Stimulated activated effector memory CD8-positive, alpha-beta T cell treated with anti-CD3 and anti-CD28 coated beads, Interleukin-12 subunit alpha, Interleukin-12 subunit beta, amount 100 ng/mL, for 72 hours (primary cell): ENCODE measurements at regions not wholly inside any gene's neighbourhood (a gene's known extent, or its start where the extent isn't known, plus 50 kb on each side); places are given as distances from the start of the nearest gene placed in this dataset.

Experiments used
- ATAC-seq: fragments of 150-1000 bp; cut with Tn5 transposase; 2 replicates; pipeline ENCODE4 v1.10.0; 2021
- DNase-seq, 2 donors: peaks; one replicate each; pipeline ENCODE4 v3.0.0; 2021 to 2022; ENCODE audit warnings: low spot score in 2 of 2
- H3K27ac Mint-ChIP-seq: one replicate; pipeline ENCODE4 v1.8.0; 2022; ENCODE audit warnings: mild to moderate bottlenecking, mixed read lengths
- H3K36me3 Mint-ChIP-seq: one replicate; pipeline ENCODE4 v1.8.0; 2022; ENCODE audit warnings: mild to moderate bottlenecking, mixed read lengths
- H3K4me1 Mint-ChIP-seq: one replicate; pipeline ENCODE4 v1.8.0; 2022; ENCODE audit warnings: mixed read lengths
- H3K4me3 Mint-ChIP-seq: one replicate; pipeline ENCODE4 v1.8.0; 2022; ENCODE audit warnings: mild to moderate bottlenecking, mixed read lengths
- H3K9me3 Mint-ChIP-seq: one replicate; pipeline ENCODE4 v1.8.0; 2022; ENCODE audit warnings: mixed read lengths

DNA sequence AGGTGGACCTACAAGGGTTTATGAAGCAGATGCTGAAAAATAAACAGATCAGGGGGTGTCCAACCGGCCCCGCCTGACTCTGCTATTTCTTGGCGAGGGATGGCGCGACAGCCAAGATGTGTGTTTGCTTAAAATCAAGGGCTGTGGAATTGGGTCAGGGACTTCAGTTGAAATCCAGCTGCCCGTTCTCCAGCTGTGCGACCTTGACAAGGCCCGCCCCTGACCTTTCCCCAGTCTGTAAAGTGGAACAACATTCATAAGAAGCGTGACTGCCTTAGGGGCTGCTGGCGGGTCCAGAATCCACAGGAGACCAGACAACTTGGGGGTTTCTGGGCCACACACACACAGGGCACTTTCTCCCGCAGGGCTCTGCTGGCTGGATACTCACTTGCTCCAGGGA, 517.5 kb downstream of the PREX1 start:
- ATAC-seq (no peak), DNase-seq (no peak)
- Mint-ChIP-seq H3K4me3 (no peak overlapping the region), H3K36me3 (no peaks in the 10 kb centered on the region), H3K27ac (no peak overlapping the region), H3K9me3 (no peaks in the 10 kb centered on the region), H3K4me1 (no peaks in the 10 kb centered on the region)

DNA sequence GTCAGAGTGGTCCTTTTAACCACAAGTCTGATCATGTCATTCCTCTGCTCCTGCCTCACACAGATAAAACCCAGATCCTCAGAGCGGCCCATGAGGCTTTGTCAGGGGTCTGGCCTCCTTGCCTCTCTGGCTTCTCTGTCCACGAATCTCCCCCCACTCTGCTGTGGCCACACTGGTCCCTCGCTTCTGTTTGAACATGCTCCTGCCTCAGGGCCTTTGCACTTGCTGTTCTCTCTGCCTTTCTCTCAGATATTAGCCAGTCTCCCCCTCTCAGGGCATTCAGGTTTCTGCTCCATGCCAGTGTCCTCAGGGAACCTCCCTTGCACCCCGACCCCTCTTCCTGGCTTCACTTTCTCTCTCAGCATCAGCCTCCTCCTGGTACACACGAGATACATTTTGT, 518.5 kb downstream of the PREX1 start:
- DNase-seq: no peak
- H3K27ac Mint-ChIP-seq: no peak overlapping the region

DNA sequence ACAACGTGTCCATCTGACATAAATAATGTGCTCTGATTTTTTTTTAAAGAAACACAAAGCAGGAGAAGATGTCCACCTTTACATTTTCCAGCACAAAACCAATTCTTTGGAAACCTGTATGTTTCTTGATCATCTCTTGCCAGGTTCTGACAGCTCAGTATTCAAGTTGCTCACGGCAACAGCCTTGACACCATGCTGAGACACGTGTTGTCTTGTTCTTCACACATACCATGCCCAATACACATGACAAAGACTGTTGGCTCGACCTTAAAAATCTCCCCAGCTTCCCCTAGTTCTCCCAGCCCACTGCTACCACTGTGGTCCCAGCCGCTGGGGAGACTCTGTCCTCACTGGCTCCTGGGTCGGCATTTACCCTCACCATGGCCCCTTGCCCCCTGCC, 518.9 kb downstream of the PREX1 start:
- no peaks in the 10 kb centered on the region for H3K36me3 Mint-ChIP-seq
- no peaks in the 10 kb centered on the region for H3K9me3 Mint-ChIP-seq
- no peak for ATAC-seq
- DNase-seq: no peak
- no peaks in the 10 kb centered on the region for H3K4me1 Mint-ChIP-seq
- H3K4me3 Mint-ChIP-seq: no peak overlapping the region
- H3K27ac Mint-ChIP-seq: no peak overlapping the region

More for the DNA sequence above, 518.5 kb downstream of the PREX1 start:
- Mint-ChIP-seq H3K4me1 (no peaks in the 10 kb centered on the region), H3K36me3 (no peaks in the 10 kb centered on the region), H3K4me3 (no peak overlapping the region), H3K9me3 (no peaks in the 10 kb centered on the region)
- ATAC-seq: no peak

DNA sequence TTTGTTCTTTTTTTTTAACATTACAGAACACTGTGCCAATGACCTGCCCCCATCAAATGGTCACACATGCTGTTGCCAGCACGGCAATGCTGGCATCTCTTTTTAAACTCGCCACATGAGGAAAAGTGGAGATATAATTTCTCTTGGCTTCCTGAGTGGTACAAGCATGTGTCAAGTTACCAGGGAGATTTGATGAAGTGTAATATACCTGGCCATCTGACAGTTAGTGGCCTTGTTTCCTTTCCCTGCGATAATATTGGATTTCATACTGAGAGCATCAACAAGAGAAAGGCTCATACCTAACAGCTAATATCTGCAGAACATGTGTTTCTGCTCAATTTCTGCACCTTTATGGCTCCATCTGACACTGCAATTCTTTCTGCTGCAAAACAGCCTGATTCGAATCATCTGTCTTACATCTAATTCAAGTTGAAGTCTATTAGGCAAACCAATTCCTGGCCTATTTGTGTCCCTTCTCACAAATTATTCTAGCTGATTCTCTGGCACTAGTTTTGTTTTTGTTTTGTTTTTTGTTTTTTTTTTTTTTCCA, 519.5 kb downstream of the PREX1 start:
- H3K9me3 Mint-ChIP-seq: no peaks in the 10 kb centered on the region
- H3K4me3 Mint-ChIP-seq: no peak overlapping the region
- DNase-seq (no peak), ATAC-seq (no peak)
- H3K36me3 Mint-ChIP-seq: no peaks in the 10 kb centered on the region
- H3K4me1 Mint-ChIP-seq: no peaks in the 10 kb centered on the region
- no peak overlapping the region for H3K27ac Mint-ChIP-seq

DNA sequence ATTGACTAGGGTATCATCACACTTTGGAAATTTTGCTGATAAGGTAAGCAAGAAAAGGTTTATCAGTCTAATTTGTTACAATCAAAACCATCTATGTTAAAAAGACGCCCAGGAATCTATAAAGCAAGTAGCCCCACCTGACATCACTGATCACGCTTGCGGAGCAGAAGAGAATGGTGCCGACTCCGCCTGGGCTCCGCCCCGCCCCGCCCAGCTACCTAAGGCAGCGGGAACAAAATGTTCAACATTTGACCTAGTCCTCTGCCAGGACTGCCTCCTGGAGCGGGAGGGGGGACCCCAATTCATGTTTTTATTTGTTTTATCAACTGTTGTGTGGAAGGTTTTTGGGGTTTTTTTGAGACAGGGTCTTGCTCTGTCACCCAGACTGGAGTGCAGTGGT, 520.5 kb downstream of the PREX1 start:
- H3K36me3 Mint-ChIP-seq: no peaks in the 10 kb centered on the region
- ATAC-seq (no peak), DNase-seq (no peak)
- no peaks in the 10 kb centered on the region for H3K9me3 Mint-ChIP-seq
- no peaks in the 10 kb centered on the region for H3K4me1 Mint-ChIP-seq
- H3K4me3 Mint-ChIP-seq: no peak overlapping the region
- H3K27ac Mint-ChIP-seq: no peak overlapping the region

DNA sequence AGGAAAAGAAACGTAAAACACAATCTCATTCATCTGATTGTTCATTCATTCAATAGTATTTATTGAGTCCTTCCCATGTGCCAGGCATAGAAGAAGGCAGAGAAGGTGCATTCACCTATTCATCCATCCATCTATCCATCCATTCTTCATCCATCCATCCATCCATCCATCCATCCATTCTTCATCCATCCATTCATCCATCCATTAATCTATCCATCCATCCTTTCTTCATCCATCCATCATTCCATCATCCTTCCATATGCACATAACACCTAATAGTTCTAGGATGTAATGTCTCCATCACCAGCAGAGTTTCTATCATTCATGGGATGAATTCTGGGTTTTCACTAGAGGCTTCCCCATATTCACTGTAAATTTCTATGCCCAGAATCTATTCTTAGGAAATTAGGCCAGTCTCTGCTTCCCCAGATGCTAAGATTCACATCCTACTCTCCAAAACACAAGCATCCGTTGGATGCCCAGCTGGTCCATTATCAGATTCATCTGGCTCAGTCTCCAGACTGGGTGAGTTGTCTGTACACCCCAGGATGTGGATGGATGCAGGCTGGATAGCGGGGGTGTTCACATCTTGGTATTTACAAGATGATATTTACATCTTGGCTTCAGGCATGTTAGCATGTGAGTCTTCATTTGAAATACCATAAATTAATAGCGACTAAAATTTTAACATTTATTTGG, 517.7 kb upstream of the SULF2 start:
- no peak for ATAC-seq
- no peaks in the 10 kb centered on the region for H3K9me3 Mint-ChIP-seq
- no peaks in the 10 kb centered on the region for H3K36me3 Mint-ChIP-seq
- no peak for DNase-seq
- no peaks in the 10 kb centered on the region for H3K4me1 Mint-ChIP-seq
- H3K4me3 Mint-ChIP-seq: no peak overlapping the region
- no peak overlapping the region for H3K27ac Mint-ChIP-seq

DNA sequence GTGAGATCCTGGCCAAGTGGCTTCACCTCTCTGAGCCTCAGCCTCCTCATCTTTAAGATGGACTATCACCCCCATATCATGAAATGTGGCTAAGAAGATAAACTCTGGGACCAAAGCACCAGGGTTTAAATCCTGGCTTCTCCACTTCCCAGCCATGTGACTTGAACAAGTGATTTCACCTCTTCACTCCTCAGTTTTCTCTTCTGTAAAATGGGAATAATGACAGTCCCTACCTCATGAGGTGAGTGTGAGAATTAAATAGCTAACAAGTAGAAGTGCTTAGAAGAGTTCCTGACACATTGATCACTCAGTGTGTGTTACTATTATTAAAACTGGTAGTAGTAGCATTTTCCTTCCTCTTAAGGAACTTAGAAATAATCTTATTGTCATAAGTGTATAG, 516.9 kb upstream of the SULF2 start:
- no peak for ATAC-seq
- Mint-ChIP-seq H3K36me3 (no peaks in the 10 kb centered on the region), H3K4me3 (no peak overlapping the region), H3K27ac (no peak overlapping the region), H3K9me3 (no peaks in the 10 kb centered on the region), H3K4me1 (no peaks in the 10 kb centered on the region)
- no peak for DNase-seq

DNA sequence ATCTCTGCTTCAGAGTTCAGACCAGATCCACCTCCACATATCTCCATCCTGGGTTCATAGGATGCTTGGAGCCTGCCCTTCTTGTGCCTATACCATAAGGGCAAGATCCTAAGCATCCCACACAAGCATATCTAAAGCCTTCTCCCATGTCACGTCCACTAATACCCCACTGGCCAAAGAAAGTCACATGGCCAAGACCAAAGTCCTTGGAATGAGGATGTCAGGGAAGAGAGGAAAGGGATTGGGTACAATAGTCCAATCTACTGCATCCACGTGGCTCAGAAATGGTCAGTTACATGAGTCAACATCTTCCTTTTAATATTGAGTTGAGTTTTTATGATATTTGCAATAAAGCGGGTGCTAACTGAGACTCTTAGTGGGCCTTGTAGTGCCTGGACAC, 515.9 kb upstream of the SULF2 start:
- no peaks in the 10 kb centered on the region for H3K9me3 Mint-ChIP-seq
- no peak overlapping the region for H3K27ac Mint-ChIP-seq
- H3K36me3 Mint-ChIP-seq: no peaks in the 10 kb centered on the region
- H3K4me1 Mint-ChIP-seq: no peaks in the 10 kb centered on the region
- H3K4me3 Mint-ChIP-seq: no peak overlapping the region
- no peak for DNase-seq
- no peak for ATAC-seq

DNA sequence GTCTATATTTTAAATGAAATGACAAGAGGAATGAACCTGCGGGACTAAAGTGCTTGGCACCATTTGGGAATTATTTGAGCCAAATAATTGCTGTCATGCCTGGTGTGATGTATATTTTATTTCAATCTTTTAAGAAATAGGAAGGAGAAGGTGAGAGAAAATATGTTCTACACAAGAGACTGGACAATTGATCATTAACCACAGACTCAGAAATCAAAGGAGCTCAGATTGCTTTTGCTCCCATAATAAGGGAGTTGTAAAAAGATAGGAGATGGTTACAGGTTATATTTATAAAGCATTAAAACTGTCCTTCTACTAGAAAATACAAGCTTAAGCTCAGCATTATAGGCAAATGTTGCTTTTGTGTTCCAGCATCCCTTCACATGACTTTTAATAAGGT, 515.2 kb upstream of the SULF2 start:
- Mint-ChIP-seq H3K36me3 (no peaks in the 10 kb centered on the region), H3K4me3 (no peak overlapping the region), H3K9me3 (no peaks in the 10 kb centered on the region), H3K27ac (no peak overlapping the region), H3K4me1 (no peaks in the 10 kb centered on the region)
- DNase-seq (no peak), ATAC-seq (no peak)

DNA sequence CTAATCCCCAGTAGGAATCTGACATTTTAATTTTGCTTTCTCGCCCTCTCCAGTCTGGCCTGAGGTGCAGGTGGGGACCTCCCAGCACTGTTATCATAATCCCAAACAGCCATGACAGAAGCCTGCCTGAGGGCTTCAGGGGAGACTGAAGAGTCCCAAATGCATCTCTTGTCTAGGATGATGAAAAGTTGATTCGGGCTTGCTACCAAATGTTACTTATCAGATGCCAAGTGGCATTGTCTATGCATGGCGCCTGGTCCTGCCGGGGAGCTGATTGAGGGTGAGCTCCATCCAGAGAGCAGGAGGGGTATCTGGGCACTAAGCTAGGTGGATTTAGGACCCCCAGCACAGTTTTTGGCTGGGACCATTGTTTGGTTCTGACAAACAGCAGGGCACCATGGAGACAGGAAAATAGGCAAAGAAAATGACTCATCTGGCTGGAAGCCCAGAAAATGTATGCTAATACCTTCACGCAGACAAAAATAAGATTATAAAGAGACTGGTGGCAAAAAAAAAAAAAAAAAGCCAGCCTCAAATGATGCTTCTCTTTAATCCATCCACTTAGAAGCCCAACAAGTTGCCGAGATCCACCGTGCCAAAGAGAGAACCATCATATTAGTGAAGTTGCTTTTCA, 513.7 kb upstream of the SULF2 start:
- Mint-ChIP-seq H3K4me1 (no peaks in the 10 kb centered on the region), H3K36me3 (no peaks in the 10 kb centered on the region), H3K27ac (no peak overlapping the region), H3K4me3 (no peak overlapping the region), H3K9me3 (no peaks in the 10 kb centered on the region)
- no peak for ATAC-seq
- no peak for DNase-seq

DNA sequence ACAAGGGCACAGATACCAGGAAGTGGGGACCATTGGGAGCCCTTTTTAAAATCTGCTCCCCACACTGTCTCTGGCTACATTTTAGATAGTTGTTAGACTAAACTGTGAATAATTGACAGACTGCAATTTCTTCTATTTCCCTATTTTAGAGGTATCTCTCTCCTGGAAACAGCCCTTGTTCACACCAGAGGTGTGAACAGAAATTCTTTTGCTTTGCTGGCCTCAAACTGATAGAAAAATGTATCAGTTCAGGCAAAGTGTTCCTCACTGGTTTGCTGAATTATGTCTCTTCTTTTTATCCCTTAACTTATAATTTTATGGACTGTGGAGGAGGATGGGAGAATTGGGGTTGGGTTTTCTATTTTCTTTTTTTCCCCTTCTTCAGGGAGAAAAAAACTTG, 513.2 kb upstream of the SULF2 start:
- Mint-ChIP-seq H3K9me3 (no peaks in the 10 kb centered on the region), H3K4me3 (no peak overlapping the region), H3K4me1 (no peaks in the 10 kb centered on the region), H3K36me3 (no peaks in the 10 kb centered on the region), H3K27ac (no peak overlapping the region)
- DNase-seq (no peak), ATAC-seq (no peak)

DNA sequence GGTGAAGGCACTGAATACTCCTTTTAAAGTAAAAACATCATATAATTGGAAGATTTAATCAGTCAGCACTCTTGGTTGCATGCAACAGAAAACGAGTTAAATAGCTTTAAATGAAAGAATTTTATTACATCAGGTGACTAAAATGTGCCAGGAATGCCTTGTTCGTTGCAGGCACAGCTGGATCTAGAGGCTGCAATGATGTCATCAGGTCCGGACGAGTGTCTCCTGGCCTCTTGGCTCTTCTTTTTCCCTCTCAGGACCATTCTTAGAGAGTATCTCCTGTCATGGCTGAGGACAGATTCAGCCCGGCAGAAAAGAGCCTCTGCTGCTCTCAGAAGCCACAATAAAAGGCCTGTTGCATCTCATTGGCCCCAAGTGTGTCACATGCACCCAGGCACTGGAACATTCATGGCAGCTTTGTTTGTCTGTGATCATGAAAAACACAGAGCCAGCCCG, 510.7 kb upstream of the SULF2 start:
- ATAC-seq (no peak), DNase-seq (no peak)
- no peaks in the 10 kb centered on the region for H3K36me3 Mint-ChIP-seq
- H3K27ac Mint-ChIP-seq: no peak overlapping the region
- no peaks in the 10 kb centered on the region for H3K4me1 Mint-ChIP-seq
- no peaks in the 10 kb centered on the region for H3K9me3 Mint-ChIP-seq
- no peak overlapping the region for H3K4me3 Mint-ChIP-seq

DNA sequence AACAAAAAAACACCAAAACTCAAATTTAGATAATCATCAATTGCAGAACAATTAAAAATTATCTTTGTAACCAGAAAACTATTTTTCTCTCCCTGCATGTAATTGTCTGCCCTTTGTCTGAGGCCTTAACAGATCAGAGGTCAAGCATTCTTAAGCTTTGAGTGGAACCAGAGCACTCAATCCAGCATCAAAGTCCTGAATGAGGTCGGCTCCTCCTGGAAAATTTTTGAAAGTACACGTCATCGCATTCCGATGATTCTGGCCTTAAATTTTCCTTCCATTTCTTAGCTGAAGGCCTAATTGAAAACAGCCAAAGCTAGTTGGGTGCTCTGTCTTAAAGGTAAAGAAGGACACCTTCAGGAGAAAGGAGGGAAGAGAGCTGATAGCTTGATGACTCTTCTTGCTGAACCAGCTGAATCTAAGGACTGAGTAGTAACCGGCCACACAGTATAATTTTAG, 510.2 kb upstream of the SULF2 start:
- DNase-seq (no peak), ATAC-seq (no peak)
- Mint-ChIP-seq H3K36me3 (no peaks in the 10 kb centered on the region), H3K4me1 (no peaks in the 10 kb centered on the region), H3K9me3 (no peaks in the 10 kb centered on the region), H3K27ac (no peak overlapping the region), H3K4me3 (no peak overlapping the region)

DNA sequence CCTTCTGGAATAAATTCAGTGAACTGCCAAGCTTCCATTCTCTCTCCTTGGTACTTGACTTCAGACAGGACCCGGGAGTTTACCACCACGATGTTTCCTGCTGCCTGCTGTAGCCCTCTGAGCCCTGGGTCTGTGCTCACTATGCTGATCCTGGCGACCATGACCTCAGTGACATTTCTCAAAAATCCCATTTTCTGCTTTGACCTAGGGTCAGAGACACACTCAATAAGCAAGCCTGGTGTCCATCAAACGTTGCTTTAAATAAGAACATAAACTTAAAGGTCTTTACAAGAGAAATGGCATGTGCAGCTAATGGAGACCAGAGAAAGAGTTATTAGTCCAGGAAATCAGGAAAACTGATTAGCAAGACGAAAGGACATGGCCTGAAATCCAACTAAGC, 509.7 kb upstream of the SULF2 start:
- ATAC-seq (no peak), DNase-seq (no peak)
- no peaks in the 10 kb centered on the region for H3K4me1 Mint-ChIP-seq
- H3K36me3 Mint-ChIP-seq: no peaks in the 10 kb centered on the region
- no peak overlapping the region for H3K27ac Mint-ChIP-seq
- H3K4me3 Mint-ChIP-seq: no peak overlapping the region
- no peaks in the 10 kb centered on the region for H3K9me3 Mint-ChIP-seq

DNA sequence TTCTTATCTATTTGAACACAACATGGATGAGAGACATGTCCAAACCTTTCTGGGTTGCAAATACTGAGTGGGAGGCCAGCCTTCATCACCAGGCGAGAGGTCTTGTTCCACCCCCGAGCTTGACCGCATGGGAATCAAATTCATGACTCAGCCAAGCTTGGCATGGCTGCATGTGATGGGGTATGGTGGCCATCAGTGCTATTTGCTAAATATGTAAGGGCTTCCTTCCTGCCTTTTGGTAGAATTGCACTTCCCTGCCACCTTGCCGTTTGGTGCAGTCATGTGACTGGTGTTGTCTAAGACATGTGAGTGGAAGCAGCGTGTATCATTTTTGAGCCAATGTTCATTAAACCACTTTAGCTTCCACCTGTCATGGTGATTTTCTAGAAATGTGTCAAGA, 508.9 kb upstream of the SULF2 start:
- Mint-ChIP-seq H3K4me1 (no peaks in the 10 kb centered on the region), H3K9me3 (no peaks in the 10 kb centered on the region), H3K4me3 (no peak overlapping the region), H3K36me3 (no peaks in the 10 kb centered on the region), H3K27ac (no peak overlapping the region)
- ATAC-seq (no peak), DNase-seq (no peak)

DNA sequence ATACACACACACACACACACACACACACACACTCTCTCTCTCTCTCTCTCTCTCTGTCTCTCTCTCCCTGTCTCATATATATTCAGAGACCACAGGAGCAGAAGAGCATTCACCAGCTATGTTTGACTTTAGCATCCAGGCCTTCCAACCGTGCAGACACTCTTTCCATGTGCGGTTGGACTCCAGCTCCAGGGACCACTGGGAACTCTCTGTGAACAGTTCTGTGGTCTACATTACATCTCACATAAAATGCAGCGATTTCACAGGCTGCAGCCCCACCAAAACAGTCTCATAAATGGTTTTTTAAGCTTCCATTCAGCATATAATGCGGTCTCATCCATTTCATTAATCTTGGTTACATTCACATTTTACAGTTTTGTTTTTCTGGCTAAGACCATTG, 508.4 kb upstream of the SULF2 start:
- DNase-seq: no peak
- no peak for ATAC-seq
- H3K36me3 Mint-ChIP-seq: no peaks in the 10 kb centered on the region
- no peak overlapping the region for H3K4me3 Mint-ChIP-seq
- H3K27ac Mint-ChIP-seq: no peak overlapping the region
- H3K9me3 Mint-ChIP-seq: no peaks in the 10 kb centered on the region
- no peaks in the 10 kb centered on the region for H3K4me1 Mint-ChIP-seq
